ENCODE measurements at regions not wholly inside any gene's neighbourhood (a gene's known extent, or its start where the extent isn't known, plus 50 kb on each side); places are given as distances from the start of the nearest gene placed in this dataset.
A peak's percentile ranks its signal among the peaks of the same experiment; 100 is the strongest.
"Not testable (repeated sequence)": the region's sequence is repeated elsewhere in the genome, so short reads cannot be mapped to it uniquely, and the experiment has no call there.

DNA sequence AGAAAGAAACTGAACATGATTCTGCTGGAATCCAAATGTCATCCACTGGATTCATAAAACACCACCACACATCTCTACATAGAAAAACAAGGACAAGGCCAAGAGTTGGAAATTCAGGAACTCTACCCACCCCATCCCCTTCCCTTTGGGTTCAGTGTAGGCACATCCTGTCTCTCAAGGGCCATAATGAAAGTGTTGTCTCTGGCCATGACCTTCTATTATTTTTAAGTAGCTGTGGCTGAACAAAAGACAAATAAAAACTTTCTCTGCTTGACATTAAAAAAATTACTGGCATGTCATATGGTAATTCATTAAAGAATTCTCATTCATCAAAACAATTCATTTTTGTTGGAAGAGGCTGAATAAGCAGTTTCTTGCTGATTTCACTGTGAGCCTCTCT is 54.9 kb upstream of the ZBTB18 start:
- no peak for DNase-seq

DNA sequence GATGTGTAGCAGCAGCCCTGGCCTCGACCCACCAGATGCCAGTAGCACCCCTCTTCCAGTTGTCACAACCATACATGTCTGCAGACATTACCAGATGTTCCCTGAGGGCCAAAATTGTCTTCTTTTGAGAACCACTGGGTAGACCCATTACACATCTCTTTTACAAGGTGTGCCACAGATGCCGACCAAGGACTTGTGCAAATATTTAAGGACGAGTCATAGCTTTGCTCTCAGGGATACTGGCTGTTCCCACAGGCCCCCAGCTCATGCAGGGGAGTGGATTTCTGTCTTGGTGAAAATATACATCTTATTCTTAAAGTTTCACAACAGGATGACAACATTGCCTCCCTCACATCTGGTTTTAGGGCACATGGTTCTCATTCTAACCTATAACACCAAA is 59.4 kb upstream of the ZBTB18 start:
- DNase-seq, result no peak

DNA sequence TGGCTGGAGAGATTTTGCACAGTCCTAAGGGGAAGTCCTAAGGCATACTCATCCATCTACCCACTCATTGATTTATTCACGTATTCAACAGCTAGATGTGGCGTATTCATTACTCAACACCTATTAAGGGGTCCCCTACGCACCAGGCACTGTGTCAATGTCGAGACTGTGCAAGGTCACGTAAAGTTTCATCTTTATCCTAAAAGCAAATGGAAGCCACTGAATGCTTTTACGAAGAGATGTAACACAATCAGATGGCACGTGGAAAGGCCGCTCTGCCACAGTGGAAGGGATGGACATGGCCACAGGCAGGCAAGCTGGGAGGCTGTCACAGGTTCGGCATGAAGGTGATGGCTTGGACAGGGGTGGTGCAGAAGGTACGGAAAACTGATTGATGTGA is 66.3 kb upstream of the ZBTB18 start:
- no peak for DNase-seq

DNA sequence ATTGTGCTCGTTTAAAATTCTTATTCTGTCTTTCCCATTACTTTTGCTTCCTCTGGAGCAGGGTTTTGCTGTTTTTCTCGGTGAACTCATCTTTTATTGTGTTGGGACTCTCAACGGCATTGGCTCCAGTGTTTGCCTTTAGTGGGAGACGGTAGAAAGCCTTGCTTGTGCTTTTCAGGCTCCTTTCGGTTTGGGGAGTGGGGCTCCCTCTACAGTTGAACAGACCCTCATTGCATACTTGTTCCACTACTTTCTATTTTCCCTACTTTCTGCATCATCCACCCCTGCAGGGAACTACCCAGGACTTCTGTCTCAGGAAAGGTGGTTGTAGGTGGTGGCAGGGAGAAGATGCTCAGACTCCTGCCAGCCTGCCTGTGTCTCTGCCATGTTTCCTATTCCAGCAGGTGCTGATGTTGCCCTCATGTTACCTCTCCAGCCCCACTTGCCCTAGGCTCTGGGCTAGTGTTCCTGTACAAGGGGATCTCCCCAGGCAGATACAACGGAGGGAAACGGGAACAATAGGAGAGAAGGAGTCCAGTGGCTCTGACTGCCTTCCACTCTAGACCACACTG is 68.5 kb upstream of the ZBTB18 start:
- DNase-seq, result no peak

DNA sequence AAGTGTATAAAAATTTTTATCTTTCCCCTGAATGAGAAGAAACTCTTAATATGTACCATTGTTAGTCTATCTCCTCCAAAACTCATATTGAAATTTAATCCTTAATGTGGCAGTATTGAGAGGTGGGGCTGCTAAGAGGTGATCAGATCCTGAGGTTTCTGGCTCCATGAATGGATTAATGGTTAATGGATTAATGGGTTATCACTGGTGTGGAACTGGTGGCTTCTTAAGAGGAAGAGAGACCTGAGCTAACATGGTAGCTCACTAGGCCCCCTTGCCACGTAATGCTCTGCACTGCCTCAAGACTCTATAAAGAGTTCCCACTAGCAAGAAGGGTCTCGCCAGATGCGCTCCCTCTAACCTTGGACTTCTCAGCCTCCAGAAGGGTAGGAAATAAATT is 70.6 kb upstream of the ZBTB18 start:
- DNase-seq, result no peak

DNA sequence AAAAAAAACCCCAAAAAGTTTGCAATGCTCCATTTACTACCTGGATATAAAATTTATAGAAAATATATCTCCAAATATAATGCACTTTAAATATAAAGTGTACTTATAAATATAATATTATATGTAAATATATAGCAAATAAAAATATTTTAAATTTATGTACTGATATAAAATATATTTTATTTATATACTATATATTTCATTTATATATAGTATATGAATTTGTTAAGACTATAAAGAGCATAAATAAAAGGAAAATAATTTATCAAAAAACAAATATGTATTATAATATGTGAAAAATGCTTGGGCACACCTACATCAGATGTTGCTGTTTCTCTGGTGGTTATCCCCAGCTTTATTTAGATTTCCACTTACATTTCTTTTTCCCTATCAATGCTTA is 71.0 kb upstream of the ZBTB18 start:
- no peak for DNase-seq

DNA sequence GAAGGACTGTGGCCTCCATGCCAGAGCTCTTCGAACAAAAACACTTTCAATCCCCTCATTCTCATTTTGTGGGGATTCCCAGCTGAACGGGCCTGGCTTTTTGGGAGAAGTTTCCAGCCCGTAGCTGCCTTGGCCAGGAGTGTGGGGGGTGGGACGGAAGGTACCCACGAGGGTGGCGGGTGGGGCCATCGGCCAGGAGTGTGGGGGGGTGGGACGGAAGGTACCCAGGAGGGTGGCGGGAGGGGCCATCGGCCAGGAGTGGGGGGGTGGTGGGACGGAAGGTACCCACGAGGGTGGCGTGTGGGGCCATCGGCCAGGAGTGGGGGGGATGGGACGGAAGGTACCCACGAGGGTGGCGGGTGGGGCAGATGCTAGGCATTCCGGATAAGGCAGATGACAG is 71.7 kb upstream of the ZBTB18 start:
- DNase-seq, result no peak

DNA sequence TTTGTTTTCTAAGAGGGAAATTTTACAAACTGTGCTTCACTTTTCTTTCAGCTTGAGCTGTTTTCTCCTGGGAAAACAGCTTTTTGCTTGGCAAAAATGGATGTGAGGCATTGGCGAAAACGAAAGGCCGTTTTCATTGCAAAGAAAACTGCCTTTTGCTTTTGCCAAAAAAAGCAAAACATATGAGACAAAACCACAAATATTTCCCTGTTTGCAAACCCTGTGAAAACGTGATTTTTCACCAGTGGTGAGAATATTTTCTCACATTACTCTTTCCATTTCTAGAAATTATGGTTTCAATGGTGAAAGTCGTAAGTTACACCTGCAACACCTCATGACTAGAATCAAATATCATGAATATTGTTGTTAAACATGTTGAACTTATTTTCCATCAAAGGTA is 74.0 kb upstream of the ZBTB18 start:
- no peak for DNase-seq

DNA sequence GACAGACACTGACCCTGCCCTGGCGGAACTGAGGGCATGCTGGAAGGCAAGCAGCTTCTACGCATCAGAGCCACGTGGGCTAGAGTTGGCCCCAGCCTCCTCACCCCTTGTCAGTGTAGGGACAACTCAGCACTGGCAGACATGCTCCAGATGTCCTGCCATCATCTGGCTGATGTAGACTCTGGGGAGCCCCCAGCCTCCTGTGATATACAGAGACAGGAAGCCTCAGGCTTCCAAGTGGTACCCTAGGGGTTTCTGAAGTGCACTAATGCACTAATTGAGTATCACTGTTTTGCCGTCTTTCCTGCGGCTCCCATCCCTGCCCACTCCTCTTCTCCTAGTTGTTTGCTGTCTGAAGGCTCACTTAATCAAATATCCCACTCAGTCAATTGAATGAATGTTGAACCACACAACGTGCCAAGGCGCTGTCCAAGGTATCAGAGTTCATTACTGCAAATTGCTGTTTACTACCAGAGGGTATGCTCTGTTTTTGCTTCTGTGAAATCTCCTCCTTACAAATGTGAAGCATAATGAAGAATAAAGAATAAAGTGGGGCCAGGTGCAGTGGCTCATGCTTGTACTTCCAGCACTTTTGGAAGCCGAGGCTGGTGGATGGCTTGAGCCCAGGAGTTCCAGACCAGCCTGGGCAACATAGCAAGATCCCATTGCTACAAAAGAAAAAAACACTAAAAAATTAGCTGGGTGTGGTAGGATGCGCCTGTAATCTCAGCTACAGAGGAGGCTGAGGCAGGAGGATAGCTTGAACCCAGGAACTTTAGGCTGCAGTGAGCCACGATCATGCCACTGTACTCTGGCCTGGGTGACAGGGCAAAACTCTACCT is 76.4 kb upstream of the ZBTB18 start:
- DNase-seq, result no peak

DNA sequence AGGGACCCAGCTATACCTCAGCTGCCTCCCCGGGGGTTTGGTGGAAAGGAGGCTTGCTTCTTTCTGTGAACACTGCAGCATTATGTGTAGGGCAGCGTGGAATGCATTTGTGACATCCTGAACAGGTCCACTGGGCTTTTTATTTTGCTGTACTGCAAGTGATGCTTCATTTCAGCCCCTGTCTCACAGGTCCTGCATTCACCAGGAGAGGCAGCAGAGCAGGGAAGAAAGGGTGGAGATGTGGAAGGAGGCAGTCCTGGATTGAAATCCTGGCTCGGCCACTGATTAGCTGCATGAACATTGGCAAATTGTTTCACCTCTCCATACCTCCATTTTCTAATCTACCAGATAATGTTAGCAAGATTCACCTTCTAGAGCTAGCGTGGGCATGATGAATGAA is 77.9 kb upstream of the ZBTB18 start:
- DNase-seq, result no peak

DNA sequence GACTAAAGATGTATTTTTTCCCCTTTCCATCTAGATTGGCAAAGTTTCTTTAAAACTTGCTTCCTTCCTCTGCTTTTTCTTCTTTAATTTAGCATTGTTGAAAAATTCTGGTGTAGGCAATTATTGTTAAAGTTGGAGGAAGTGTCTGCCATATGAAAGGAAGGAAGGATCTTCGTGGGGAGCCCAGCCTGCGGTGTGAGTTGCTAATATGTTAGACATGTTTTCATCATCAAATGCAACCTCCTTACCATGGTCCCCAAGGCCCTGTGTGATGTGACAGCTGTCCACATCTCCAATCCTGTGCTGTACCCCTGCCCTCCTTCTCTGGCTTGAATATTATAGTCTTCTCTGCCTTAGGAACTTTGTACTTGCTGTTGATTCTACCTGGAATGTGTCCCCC is 81.0 kb upstream of the ZBTB18 start:
- no peak for DNase-seq

DNA sequence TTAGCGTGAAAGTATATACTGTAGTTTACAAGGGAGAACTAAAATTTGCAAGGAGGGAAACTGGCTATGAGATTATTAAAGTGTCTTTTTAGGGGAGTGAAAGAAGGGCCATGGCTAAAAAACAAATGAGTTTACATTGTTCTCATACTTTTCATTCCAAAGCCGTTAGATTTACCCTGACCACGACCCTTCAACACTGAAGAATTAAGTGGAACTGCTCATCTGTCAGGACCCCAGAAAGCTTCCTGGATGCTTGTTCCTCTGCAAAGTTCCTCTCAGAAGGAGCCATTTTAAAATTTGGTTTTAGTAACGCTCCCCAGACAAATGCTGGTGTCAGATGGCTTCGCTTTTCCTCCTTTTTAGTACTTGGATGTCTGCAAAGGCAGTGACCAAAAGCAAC is 82.7 kb upstream of the ZBTB18 start:
- DNase-seq, result no peak

DNA sequence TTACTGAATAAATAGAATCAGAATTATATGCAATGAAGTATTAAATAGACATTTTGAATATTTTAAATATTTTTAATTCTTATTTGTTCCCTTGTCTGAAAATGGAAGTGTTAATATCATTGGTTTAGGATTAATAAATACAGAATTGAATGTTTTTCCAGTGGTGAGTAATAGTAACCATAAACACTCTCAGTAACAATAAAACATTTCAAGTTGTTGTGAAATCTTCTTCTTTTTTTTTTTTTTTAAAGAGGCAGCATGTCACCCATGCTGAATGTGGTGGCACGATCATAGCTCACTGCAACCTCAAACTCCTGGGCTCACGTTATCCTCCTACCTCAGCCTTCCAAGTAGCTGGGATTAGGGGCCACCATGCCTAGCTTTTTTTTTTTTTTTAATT is 86.2 kb upstream of the ZBTB18 start:
- DNase-seq, result no peak

DNA sequence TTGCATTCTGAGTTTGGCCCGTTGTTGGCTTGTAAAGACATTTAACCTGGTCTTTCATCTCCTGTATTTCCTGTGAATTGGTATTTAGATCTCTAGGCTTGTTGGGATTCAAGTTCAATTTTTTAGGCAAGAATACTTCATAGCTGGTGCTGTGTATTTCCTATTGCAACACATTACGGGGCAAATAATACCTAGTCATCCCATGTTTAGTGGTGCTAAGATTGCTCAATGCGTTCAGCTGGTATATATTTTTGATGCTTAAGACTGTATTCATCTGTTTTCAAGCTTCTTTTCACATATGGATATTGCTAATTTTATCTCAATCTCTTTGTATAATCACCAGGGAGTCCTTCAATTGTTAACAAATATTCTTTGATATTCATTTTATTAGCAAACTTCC is 87.5 kb upstream of the ZBTB18 start:
- DNase-seq, result no peak

DNA sequence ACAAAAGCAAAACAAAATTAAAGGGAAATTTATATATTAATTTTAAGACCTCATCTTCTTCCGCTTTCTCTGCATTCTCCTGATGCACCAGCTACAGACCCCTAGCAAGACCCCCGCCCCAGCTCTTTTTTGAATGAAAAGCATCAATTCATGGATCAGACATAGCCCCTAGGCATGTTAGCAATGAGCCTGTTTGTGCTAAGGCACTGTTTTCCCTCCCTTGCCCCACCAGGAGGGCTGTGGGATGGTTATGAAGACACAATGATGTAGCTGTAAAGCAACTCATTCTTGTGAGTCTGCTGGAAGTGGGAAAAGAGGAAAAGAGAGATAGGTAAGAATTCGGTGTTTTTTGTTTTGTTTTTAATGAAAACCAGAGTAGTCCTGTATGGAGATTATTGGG is 88.5 kb upstream of the ZBTB18 start:
- DNase-seq, result no peak

DNA sequence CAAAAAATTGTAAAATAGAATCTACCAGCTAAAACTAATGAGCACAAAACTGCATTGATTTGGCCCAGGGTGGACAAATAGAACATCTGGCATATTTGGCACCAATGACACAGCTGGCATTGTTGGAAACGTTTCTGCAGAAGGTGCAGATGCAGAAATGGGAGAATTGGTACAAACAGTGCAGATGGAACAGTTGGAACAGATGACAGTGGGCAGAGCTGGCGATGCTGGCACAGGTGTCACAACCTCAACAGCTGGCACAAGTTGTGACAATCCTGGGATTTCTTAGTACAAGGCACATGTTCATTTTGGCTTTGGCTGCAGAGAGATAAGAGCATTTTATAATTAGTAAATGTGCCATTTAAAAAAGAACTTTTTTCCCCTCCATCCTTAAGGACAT is 91.1 kb upstream of the ZBTB18 start:
- DNase-seq, result peak in 1 of 14 donors; percentile 11

DNA sequence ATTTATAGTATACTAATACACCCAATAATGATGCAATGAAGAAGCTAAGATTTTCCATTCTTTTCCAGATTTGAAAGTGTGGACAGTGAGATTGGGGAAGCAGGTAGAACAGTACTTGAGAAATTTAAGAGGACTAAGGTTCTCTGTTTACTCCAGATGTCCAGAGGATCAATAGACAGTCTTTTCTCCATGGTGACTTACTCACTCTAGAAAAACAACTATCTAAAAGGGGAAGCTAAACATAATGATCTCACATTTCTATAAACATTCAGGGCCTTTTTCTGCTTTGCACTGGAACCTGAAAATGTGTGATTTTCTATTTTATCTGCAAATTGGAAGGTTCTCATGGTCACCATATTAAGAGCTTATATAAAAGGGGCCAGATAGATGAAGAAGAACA is 93.9 kb upstream of the ZBTB18 start:
- no peak for DNase-seq

DNA sequence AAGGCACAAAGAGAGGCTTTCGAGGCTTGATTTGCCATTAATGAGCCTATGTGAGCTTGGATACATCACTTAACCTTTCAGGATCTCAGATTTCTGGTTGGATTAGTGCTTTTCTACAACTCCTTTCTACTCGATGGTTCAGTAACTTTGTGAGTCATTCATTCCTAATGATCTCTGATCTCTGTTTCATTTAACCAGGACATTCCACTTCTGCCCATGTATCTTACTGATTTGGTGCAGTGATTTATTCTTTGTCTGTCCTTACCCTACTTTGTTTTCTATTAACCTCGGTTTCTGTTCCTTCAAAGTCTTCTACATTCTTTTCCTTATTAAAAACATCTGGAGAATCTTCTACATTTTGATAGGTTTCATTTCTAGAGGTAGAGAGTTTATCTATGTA is 94.6 kb upstream of the ZBTB18 start:
- DNase-seq, result no peak

DNA sequence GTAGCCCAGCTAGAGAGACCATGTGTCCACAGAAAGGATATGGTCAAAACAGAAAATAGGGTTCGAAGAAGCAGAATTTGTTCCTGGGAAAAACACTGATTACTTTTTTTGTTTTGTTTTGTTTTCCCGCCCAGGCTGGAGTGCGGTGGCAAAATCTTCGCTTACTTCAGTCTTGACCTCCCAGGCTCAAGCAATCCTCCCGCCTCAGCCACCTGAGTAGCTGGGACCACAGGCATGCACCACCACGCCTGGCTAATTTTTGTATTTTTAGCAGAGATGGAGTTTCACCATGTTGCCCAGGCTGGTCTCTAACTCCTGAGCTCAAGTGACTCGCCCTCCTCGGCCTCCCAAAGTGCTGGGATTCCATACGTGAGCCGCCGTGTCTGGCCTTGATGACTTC is 99.9 kb upstream of the ZBTB18 start:
- DNase-seq, result not testable (repeated sequence)

DNA sequence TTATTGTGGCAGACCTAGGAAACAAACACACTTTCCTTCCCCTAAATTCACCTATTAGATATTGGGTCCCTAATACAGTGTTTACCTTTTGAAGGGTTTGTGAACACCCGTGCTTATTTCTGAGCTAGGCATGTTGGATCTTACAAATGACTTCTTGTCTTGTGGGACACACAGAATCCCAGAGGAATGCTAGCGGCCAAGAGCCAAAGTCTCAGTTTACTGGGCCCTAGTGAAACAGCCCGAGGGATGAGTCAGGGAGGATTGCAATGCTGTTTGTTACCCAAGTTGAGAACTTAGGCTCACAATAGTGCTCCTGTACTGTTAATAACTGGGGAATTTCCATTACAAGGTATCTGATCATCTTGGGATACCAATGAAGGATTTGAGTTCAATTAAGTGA is 100.1 kb upstream of the AKT3 start:
- DNase-seq, result no peak

DNA sequence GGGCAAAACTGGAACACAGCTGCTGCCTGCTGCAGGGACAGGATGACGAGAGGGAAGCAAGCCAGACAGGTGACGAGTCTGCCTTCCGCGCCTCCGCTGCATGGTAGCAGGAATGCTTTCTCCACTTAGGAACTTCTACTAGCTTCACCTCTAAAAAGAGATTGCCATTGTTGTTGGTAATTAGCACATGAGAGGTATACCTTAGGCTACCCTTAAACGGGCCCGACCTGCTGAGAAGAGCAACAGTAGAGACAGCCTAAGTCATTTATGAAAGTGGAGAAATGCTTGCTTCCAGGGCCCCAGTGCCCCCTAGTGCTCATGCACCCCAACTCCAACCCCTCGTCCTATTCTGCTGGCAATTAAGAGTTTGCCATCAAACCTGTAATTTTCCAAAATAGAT is 96.9 kb upstream of the AKT3 start:
- DNase-seq, result peak in 2 of 14 donors; percentile 4 to 7

DNA sequence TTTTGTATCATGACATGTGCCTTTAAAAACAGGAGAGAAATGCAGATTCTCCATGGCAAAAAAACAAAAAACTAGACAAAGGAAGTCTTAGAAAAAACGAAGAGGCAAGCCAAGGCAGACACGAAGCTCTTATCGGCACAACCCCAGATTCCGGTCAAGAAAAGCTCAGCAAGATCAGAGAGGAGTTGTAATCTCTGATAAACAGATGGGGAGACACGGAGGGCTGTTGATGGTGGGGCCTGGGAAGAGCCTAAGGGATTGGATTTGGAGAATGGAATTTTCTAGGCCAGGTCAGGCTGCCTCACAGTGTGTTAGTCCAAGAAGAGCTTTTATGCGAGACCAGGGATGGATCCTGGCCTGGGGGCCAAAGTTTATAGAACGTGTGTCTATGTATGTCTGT is 96.2 kb upstream of the AKT3 start:
- no peak for DNase-seq

DNA sequence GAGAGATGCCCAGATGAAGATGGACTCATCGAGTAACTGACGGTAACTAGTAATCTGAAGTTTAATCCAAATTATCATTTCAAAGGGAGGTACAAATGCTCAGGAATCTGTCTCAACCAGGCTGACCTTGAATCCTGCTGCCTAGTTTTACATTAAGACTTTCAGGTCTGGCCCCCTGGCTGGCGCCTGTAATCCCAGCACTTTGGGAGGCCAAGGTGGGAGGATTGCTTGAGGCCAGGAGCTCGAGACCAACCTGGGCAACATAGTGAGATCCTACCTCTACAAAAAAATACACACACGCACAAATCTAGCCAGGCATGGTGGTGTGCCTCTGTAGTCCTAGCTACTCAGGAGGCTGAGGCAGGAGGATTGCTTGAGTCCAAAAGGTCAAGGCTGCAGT is 95.7 kb upstream of the AKT3 start:
- DNase-seq, result no peak

DNA sequence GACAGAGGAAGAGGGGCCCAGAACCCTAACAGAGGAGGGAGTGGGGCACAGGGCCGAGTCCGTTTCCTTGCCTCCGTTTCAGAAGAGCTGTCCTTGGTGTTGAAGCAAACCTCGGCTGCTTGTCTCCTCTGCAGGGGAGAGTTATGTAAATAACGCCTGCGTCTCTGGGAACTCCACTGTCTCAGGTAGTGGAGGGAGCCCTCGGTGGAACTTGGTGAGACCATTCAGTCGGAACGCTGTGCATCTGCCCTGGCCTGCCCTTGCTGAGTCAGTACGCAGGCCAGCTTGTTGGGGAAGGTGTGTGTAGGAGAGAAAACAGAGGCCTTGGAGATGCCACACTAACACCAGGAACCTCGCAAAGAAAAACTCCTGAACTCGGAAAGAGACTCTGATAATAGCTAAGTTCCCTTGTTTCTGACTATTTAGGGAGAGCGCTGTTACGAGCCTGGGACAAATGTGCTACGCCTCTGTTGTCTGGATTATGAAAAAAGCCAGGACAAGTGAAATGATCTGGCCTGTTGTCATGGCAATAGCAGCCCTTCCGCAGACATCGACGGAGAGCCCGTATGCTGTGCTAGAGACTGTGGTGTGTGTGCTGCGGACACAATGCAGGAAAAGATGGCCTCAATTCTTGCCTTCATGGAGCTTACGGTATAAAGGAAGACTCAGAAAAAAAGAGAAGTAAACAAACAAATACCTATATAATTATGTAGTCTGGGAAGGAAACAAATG is 94.6 kb upstream of the AKT3 start:
- DNase-seq, result no peak
